ENCODE measurements at regions not wholly inside any gene's neighbourhood (a gene's known extent, or its start where the extent isn't known, plus 50 kb on each side); places are given as distances from the start of the nearest gene placed in this dataset.

GRCh38 chr15:93138681-93139250, 49.8 kb upstream of the RGMA start:
- DNase-seq = no peak
